Stimulated activated CD4-positive, alpha-beta T cell treated with anti-CD3 and anti-CD28 coated beads, Interleukin-1b, Interleukin-23, amount 100 ng/mL, for 4 hours (primary cell): ENCODE measurements at regions not wholly inside any gene's neighbourhood (a gene's known extent, or its start where the extent isn't known, plus 50 kb on each side); places are given as distances from the start of the nearest gene placed in this dataset.
A peak's percentile ranks its signal among the peaks of the same experiment; 100 is the strongest.
"Not testable (repeated sequence)": the region's sequence is repeated elsewhere in the genome, so short reads cannot be mapped to it uniquely, and the experiment has no call there.

ENCODE experiments used
- DNase-seq, 2 donors: peaks; one replicate each; pipeline ENCODE4 v3.0.0-alpha.2; 2020; ENCODE audit warnings: low read depth in 2 of 2

- no peak for DNase-seq
Measured at GRCh38 chr19:30817965-30818567, 445.9 kb downstream of the ZNF536 start.

DNA sequence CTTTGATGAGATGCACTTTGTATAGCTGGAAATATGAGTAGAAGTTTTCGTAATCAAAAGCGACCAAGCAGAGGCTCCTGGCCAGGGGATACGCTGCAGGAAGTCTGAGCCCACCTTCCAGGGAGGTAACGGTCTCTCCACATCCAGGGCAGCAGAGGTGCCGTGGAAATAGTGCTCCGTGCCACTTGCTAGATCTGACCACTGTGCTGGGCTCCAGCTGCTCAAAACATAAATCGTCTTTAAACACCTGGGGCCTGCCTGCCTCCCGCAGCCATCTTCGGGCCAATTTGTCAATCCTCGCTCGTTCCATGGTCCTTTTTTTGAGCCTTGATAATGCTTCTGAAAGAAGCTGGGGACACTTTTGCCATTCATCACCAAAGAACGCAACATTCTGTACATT, 445.0 kb downstream of the ZNF536 start:
- no peak for DNase-seq

DNA sequence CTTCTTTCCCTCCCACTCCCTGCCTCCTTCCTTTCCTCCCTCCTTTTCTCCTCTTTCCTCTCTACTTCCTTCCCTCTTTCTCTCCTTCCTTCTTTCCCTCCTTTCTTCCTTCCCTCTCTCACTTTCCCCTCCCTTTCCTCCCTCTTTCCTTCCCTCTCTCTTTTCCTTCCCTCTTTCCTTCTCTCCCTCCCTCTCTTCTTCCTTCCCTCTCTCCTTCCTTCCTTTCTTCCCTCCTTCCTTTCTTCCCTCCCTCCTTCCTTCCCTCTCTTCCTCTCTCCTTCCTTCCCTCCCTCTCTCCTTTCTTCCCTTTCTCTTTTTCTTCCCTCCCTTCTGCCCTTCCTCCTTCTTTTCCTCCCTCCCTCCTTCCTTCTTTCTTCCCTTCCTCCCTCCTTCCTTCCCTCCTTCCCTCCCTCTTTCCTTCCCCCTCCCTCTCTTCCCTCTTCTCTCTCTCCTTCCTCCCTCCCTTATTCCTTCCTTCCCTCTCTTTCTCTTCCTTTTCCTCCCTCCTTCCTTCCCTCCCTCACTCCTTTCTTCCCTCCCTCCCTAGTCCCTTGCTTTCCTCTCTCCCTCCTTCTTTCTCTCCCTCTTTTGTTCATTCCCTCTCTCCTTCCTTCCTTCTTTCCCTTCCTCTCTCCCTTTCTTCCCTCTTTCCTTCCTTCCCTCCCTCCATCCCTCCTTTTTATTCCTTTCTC, 443.9 kb downstream of the ZNF536 start:
- no peak for DNase-seq

DNA sequence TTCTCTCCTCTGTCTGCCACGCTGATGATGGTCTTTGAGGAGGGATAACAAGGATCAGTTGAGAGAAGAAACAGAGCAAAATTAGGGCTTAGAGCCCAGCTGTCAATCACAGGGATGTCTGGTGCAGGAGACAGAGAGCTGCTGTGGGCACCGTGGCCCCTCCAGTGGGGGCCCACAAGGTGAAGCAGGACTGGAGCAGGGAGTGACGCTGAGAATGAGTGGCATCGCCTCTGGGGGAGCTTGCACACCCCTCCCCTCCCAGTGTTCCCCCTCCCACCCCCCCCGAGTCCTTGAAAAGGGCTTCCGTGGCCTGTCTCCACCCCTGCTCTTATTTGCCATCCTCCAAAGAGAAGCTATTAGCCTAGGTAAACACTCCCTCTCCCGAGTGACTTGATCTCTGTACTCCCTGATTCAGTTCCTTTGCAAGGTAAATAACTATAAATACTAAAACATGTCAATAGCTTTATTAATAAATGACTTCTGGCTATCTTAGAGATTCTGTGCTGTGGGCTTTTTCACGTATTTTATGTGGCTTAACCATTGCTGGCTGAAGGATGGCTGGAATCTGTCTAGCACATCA, 440.0 kb downstream of the ZNF536 start:
- DNase-seq, result no peak

DNA sequence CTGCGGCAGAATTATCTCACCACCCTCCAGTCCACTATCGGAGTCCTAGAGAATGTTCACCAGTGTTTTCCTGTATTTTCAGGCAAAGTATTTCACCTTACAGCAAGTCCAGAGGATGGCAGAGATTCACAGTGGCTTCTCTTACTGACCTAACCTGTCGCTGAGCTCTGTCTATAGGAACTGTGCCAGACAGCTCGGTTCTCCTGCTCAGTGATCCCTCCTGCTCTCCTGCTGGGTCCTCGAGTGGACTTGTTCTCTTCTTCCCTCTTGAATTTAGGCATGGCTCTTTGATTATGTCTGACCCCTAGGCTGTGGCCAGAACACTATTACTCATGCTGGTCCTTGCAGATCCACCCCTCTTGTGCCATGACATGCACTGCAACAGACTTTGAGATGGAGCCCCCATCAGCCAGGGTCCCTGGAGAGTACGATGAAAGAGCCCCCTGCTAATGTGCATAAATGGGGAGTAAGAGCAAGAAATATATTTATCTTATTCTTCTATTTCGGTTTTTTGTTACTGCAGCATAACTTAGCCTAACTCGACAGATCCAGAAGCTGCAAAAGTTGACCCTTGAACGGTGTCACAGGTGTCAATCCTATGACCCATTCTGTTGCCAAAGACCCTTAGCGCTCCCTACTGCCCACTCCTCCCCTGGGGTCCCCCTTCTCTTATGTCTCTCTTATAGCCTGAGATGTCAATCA, 439.4 kb downstream of the ZNF536 start:
- no peak for DNase-seq

GRCh38 chr19:30810726-30811125, 438.5 kb downstream of the ZNF536 start:
- no peak for DNase-seq

- no peak for DNase-seq
Measured at GRCh38 chr19:30807278-30807677, 435.1 kb downstream of the ZNF536 start.

DNA sequence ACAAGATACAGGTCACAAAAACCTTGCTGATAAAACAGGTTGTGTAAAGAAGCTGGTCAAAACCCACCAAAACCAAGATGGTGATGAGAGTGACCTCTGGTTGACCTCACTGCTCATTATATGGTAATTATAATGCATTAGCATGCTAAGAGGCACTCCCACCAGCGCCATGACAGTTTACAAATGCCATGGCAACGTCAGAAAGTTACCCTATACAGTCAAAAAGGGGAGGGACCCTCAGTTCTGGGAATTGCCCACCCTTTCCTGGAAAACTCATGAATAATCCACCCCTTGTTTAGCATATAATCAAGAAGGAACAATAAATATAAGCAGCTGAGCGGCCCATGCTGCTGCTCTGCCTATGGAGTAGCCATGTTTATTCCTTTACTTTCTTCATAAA, 434.1 kb downstream of the ZNF536 start:
- no peak for DNase-seq

DNA sequence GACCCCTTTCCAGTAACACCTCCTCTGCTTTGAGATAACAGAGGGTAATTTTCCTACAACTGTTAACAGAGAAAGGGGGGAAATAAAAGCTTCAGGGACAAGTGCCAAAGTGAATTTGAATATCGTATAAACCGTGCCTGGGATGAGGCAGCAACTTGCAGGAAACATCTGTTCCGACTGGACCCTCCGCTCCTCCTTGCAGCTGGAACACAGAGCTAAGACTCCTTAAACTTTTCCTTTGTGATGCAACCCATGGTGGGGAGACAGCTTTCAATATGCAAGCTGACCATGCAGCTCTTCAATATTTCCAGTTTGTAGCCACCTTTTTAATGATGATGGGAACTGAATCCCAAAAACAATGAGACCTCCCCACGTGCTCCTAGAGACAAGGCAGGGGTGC, 432.6 kb downstream of the ZNF536 start:
- no peak for DNase-seq

GRCh38 chr19:30804333-30804732, 432.1 kb downstream of the ZNF536 start:
- DNase-seq, result not testable (repeated sequence)

DNA sequence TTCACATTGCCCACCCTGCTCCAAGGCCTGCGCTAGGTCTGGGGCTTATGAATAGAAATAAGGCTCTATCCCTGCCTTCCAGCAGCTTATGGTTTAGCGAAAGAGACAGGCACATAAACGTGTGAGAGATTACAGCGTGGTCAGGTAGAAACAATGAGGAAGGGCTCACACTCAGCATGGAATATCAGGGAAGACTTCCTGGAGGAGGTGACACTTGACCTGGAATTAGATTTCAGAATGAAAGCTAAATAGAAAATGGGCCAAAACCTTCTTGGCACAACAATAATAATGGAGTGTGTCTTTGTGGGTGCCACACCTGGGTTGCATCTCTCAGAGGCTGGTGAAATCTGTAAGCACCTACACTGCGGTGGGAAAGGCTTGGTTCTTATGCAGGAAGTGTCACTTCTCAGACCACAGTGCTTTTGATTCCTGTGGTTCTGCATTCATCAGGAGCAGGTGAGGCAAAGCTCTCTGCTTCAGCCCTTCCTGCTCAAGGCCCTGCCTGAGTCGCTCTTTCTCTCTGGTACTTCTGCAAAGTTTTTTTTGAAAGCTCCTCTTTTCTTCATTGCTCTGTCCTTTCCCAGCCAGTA, 430.3 kb downstream of the ZNF536 start:
- no peak for DNase-seq

GRCh38 chr19:30799865-30800755, 427.9 kb downstream of the ZNF536 start:
- peak in 1 of 2 donors; percentile 14 for DNase-seq

- DNase-seq, result no peak
Measured at GRCh38 chr19:30795727-30796126, 423.5 kb downstream of the ZNF536 start.

DNA sequence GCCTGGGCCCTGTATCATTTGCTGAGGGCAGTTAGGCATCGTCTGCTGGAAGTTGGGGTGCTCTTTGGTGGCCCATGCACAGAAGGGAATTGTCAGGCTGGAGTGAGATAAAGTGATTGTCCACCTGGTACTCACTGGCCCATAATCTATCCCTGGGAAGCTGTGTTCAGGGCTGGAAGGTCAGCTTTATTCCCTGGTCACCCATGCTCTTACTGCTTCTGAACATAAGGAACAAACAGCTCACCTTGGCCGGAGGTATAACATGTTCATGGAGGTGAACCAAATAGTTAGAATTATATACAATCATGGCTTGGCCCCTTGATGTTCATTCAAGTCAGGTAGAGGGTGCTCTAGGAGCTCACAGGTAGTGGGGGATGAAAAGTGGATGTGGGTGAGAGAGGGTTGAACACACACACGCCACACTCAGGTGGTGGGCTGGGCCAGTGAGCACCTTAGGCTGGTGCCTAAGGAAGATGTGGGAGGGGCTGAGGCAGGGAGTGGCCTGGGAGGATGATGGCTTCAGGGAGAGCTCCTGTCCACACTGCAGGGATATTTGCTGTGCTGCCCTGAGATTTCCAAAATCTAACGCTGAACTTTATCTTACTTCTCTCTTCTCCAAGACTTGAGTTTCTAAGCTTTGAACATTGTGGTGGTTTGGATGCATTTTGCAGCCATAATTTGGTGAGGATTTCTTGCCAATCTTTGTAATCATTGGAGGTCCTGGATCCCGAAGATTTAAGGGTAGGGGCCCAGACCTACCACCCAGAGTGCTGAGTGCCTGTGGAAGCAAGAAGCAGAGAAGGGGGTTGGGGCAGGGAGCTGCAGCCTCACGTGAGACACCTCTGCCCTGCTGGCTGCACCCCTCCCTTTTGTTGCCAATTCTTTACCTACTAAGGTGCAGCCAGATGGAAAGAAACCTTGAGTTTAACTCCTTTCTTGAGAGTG, 420.6 kb downstream of the ZNF536 start:
- no peak for DNase-seq

GRCh38 chr19:30791088-30791487, 418.9 kb downstream of the ZNF536 start:
- DNase-seq, result no peak

- DNase-seq, result no peak
Measured at GRCh38 chr19:30790056-30790680, 418.0 kb downstream of the ZNF536 start.

DNA sequence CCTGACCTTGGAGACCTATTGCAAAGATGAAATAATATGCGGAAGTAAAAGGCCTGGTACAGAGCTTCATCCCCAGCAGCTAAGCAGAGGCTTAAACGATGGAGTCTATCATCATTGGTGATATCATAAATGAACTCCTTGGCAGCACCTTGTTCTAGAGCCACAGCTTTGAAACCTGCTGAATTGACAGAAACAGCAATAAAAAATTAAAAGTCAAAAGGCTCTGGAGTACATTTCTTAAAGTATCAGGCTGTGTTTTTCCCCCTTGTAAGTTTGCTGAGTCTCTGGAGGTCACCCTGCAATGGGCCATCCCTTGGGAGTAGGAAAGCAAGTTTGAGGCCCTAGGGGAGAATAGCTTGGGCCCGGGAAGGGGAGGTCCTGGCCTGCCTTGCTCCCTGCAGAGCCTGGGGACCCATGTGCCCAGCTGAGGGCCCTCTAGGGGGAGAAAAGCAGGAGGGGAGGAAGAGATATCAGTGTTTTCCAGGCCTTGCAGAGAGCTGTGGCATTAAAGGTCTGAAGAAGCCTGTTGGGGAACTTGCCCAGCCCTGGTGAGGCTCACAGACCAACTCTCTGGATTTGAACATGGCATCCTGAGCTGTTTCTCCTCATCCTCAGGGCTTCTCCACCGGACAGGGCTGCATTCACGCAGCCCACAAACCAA, 416.1 kb downstream of the ZNF536 start:
- no peak for DNase-seq

DNA sequence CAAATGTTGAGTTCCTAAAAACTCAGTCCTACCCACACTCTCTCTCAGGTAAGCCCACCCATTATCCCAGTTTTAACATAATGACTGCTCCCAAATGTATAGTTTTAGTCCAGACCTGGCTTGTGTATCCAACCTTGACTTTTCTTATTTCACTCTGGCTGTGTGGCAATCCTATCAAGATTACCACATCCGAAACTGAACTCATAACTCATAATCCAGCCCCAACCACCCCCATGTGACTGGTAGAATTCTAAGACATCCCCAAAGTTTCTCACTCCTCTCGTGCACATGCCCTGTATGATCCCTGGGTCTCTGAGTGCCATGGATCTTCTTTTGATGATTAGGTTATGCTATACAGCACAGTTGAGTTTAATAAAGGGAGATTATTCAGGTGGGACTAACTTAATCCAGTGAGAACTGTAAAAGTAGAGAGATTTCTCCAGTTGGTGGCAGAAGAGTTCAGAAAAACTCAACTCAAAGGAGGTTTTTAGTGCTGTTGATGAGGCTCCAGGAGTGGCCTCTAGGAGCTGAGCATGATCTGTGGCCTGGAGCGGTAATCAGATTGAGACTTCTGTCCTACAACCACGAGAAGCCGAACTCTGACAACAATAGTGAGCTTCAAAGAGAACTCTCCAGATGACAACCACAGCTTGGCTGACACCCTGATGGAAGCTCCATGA, 413.4 kb downstream of the ZNF536 start:
- no peak for DNase-seq
